ENCODE measurements at regions not wholly inside any gene's neighbourhood (a gene's known extent, or its start where the extent isn't known, plus 50 kb on each side); places are given as distances from the start of the nearest gene placed in this dataset.
"Not testable (repeated sequence)": the region's sequence is repeated elsewhere in the genome, so short reads cannot be mapped to it uniquely, and the experiment has no call there.

DNA sequence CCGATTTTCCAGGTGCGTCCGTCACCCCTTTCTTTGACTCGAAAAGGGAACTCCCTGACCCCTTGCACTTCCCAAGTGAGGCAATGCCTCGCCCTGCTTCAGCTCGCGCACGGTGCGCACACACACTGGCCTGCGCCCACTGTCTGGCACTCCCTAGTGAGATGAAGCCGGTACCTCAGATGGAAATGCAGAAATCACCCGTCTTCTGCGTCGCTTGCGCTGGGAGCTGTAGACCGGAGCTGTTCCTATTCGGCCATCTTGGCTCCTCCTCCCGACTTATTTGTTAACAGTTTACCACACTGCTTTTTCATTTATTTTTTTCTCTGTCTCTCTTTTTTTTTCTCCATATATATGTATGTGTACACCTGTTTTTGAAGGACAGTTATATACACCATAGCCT, 112.2 kb downstream of the MAD2L1 start:
- TF ChIP-seq, protein P1, sequence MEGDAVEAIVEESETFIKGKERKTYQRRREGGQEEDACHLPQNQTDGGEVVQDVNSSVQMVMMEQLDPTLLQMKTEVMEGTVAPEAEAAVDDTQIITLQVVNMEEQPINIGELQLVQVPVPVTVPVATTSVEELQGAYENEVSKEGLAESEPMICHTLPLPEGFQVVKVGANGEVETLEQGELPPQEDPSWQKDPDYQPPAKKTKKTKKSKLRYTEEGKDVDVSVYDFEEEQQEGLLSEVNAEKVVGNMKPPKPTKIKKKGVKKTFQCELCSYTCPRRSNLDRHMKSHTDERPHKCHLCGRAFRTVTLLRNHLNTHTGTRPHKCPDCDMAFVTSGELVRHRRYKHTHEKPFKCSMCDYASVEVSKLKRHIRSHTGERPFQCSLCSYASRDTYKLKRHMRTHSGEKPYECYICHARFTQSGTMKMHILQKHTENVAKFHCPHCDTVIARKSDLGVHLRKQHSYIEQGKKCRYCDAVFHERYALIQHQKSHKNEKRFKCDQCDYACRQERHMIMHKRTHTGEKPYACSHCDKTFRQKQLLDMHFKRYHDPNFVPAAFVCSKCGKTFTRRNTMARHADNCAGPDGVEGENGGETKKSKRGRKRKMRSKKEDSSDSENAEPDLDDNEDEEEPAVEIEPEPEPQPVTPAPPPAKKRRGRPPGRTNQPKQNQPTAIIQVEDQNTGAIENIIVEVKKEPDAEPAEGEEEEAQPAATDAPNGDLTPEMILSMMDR (IDR thresholded peaks at IDR 0.05), result not testable (repeated sequence)
- TF ChIP-seq POLR2A (IDR thresholded peaks at IDR 0.05), result not testable (repeated sequence)

Data from adrenal gland (tissue), 5 donors.